NCI-H82 treated with DMSO at 0.1 percent for 48 hours (cell line): ENCODE measurements at regions not wholly inside any gene's neighbourhood (a gene's known extent, or its start where the extent isn't known, plus 50 kb on each side); places are given as distances from the start of the nearest gene placed in this dataset.

Experiments used
- DNase-seq: peaks from one replicate; lab custom pipeline; 2025; ENCODE audit not compliant: unreplicated experiment; lab: John Stamatoyannopoulos, UW

- DNase-seq: no peak
Measured at GRCh38 chrX:10390187-10390586, 230.2 kb downstream of the MID1 start.

GRCh38 chrX:10393241-10393640, 227.1 kb downstream of the MID1 start:
- no peak for DNase-seq

DNA sequence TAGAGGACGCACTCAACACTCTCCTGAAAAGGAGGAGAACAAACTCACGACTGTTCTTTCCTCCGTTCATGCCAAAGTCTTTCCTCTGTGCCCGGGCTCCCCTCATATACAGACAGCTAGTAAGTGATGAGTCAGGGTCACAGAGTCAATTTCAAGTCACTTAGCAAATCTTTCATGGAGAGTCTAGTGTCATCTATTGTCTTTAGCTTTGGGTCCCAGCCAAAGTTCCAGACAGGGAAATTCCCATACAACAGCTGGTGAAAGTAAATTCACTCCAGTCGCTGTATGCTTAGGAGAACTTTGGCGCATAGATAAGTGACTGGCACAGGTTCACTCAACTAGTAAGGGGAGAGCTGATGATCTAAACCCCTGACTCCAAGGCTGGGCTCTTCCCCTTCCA, 226.5 kb downstream of the MID1 start:
- DNase-seq: no peak

DNA sequence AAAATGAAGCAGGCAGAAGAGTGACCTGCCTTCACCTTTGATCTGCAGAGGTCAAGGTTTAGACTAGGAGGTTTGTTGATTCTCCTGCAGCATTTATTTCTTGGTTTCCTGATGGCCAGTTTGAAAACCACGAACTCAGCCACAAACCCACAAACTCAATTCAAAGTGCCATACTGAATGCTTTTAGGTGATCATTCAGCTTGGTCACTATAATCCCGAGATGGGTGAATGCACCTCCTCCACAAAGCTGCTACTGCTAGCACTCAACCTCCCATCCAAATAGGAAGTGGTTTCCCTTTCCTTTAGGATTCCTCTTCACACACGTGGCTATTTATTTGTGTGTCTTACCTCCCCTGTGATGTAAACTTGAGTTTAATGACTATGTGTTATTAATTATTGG, 225.2 kb downstream of the MID1 start:
- no peak for DNase-seq
